Astrocyte of the hippocampus (primary cell): ENCODE measurements at regions not wholly inside any gene's neighbourhood (a gene's known extent, or its start where the extent isn't known, plus 50 kb on each side); places are given as distances from the start of the nearest gene placed in this dataset.

Experiments
- DNase-seq: peaks from one replicate; pipeline ENCODE4 v3.0.0; 2011; ENCODE audit warnings: low read depth, low spot score

DNA sequence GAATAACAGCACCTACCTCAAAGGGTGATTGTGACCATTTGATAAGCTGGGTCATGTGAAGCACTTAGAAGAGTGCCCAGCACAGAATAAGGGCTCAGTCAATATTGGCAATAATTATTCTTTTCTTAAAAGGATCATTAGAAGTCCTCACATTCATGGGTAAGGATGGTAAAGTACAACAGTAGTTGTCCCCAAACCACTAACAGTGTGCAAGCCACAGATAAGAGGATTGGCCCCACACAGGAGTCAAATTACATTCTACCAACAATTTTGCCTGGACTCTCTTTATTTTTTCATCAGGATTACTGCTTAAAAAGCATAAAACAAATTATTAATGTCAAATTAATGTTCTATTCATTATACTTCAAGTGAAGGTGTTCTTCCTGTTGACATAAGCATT is 271.5 kb upstream of the PDGFD start:
- DNase-seq: no peak

GRCh38 chr11:104433751-104434150 is 269.8 kb upstream of the PDGFD start:
- peak; percentile 22 for DNase-seq

GRCh38 chr11:104432981-104433380 is 269.0 kb upstream of the PDGFD start:
- peak; percentile 34 for DNase-seq

DNA sequence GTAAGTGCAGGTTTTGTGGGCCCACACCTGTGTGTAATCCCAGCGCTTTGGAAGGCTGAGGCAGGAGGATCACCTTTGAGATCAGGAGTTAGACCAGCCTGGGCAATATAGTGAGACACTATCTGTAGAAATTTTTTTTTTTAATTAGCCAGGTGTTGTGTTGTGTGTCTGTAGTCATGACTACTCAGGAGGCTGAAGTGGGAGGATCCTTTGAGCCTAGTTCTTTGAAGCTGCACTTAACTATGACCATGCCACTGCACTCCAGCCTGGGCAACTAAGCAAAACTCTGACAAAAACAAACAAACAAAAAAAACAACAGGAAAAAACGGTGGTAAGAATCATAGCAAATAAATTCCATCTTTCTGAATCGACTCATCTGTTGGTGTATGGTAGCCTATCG is 268.6 kb upstream of the PDGFD start:
- no peak for DNase-seq

DNA sequence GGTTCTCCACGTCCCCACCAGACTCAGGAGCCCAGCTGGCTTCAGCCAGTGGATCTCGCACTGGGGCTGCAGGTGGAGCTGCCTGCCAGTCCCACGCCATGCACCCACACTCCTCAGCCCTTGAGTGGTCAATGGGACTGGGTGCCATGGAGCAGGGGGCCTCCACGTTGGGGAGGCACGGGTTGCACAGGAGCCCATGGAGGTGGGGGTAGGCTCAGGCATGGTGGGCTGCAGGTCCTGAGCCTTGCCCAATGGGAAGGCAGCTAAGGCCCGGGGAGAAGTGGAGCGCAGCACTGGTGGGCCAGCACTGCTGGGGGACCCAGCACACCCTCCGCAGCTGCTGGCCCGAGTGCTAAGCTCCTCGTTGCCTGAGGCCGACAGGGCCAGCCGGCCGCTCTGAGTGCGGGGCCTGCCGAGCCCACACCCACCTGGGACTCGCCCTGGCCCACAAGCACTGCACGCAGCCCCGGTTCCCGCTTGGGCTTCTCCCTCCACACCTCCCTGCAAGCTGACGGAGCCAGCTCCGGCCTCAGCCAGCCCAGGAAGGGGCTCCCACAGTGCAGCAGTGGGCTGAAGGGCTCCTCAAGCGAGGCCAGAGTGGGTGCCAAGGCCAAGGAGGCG is 258.5 kb upstream of the PDGFD start:
- DNase-seq: no peak

DNA sequence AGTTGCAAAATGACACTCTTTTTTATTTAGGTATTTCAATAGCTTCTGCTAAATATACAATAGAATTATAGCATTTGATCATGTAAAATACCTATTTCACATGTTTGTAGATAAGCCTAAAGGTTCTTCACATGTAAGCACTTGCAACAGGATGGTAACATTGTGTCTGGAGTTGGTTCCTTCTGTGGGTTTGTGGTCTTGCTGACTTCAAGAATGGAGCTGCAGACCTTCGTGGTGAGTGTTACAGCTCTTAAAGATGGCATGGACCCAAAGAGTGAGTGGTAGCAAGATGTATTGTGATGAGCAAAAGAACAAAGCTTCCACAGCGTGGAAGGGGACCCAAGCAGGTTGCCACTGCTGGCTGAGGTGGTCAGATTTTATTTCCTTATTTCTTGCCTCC is 246.4 kb upstream of the PDGFD start:
- DNase-seq: peak; percentile 55

- no peak for DNase-seq
These were observed 244.7 kb upstream of the PDGFD start for GRCh38 chr11:104408630-104409029.

DNA sequence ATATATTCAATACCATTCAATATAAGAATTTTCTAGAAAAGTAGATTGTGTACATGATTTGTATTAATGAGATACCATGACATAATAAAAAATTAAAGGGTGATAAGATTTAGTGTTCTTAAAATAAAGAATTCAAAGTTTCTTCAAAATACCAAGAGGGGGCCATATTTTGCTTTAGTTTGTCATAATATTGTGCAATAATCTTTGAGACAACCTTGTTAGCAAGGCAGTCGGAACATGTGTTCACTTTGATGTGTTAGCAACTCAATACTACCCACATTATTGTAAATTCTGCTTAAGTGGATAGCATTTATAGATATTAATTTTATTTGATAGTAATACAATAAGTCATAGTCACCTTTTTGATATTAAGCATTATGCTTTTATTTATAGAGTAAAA is 241.3 kb upstream of the PDGFD start:
- DNase-seq: no peak

DNA sequence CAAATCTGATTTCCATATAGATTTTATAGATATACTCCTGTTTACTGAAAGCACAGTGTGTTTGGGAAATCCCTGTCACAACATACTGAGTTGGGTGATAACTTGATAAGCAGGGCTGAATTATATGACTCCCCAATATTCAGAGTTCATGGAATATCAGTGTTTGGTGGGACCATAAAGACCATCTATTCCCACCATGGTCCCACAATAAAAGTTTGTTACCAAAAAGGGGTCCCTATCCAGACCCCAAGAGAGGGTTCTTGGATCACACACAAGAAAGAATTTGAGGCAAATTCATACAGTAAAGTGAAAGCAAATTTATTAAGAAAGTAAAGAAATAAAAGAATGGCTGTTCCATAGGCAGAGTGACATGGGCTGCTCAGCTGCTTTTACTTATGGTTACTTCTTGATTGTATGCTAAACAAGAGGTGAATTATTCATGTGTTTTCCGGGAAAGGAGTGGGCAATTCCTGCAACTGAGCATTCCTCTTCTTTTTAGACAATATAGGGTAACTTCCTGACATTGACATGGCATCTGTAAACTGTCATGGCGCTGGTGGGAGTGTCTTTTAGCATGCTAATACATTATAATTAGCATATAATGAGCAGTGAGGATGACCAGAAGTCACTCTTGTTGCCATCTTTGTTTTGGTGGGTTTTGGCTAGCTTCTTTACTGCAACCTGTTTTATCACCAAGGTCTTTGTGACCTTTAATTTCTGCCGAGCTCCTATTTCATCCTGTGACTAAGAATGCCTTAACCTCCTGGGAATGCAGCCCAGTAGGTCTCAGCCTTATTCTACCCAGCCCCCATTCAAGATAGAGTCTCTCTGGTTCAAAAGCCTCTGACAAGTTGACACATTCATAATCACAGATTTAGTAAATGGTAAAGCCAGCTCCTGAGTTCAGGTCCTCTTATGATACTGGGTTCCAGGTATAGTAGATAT is 240.6 kb upstream of the PDGFD start:
- DNase-seq: no peak

DNA sequence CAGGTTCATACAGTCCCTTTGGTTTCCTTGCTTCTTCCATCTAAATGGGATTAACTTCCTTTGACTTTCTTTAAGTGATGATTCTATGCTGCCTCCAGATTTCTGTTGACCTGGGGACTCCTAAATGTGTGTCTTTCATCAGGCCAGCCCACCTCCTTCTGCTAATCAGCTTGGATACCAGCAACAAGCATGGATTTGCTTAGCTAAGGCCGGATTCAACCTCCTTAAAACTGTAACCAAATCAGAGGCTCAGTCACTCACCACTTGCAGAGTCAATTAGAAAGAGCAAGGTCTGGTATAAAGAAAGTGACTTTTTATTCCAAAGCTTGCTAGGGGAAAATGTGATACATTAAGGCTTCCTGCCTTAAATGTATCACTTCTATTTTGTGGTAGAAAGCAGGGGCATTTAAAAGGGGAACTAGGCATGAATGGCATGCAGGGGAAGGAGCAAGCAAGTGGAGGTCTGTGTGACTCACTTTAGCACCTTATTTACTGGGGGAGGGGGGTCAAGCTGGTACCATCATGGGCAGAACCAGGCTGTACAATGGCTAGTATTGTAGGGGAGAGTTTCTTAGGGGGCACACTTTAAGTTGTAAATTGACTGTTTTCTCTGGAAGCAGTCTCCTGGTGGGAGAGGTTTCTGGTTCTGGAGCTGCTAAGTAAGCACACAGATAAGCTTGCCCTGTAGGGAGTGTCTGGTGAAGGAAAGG is 239.0 kb upstream of the PDGFD start:
- peak; percentile 67 for DNase-seq

DNA sequence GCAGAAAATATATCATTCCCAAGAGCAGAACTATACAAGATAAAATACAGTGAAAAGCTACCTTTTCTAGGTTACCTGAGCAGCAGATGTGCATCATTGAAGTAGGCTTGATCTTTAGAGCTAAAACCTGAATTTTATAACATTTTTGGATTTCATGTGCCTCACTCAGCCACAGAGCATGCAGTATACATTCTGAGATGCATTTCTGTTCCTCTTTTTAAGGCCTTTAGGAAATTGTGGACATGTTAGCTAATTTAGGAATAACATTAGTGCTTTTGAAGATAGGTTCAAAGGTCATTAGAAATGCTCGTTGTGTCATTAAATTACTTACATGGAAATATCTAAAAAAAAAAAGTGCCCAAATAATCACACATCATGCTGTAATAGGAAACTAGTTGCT is 230.6 kb upstream of the PDGFD start:
- DNase-seq: no peak

- peak; percentile 93 for DNase-seq
These were observed 226.7 kb upstream of the PDGFD start for GRCh38 chr11:104390651-104391050.

- no peak for DNase-seq
These were observed 221.9 kb upstream of the PDGFD start for GRCh38 chr11:104385884-104386283.

- peak; percentile 75 for DNase-seq
These were observed 216.4 kb upstream of the PDGFD start for GRCh38 chr11:104380358-104380757.

DNA sequence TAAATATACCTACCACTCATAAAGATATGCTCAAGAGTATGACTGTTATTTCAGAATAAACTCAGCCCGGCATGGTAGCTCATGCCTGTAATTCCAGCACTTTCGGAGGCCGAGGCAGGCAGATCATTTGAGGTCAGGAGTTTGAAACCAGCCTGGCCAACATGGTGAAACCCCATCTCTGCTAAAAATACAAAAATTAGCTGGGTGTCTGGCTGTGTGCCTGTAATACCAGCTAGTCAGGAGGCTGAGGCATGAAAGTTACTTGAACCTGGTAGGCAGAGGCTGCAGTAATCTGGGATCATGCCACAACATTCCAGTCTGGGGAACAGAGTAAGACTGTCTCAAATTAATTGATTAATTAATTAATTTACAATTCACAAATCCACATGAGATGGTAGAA is 208.2 kb upstream of the PDGFD start:
- DNase-seq: peak; percentile 31

GRCh38 chr11:104370478-104370877 is 206.5 kb upstream of the PDGFD start:
- no peak for DNase-seq

DNA sequence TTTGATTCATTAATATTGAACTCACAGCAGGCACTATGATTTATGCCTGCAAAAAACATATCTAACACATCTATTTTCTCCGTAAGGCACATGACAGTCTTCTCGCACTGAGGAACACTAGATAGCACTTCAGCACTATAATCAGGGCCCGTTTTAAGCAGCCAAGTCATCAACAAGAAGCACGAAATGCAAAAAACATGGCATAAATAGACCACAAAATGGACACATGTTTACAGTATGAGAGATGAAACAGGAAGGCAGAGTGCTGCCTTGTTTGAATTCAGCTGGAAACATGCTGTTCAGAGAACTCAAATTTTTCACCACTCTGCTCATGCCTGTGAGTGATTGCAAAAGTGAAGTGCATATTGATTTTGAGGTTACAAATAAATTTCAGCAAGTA is 205.8 kb upstream of the PDGFD start:
- no peak for DNase-seq

DNA sequence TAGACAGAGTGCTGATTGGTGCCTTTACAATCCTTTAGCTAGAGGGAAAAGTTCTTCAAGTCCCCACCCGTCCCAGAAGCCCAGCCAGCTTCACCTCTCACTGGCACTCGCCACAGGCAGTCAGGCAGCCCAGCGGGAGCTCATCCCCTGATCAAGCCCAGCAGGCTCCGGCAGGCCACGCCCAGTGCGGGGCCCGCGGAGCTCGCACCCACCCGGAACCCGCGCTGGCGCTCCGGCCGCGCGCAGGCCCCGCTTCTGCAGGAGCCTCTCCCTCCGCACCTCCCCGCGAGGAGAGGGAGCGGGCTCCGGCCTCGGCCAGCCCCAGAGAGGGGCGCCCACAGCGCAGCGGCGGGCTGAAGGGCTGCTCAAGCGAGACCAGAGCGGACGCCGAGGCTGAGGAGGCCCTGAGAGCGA is 202.4 kb upstream of the PDGFD start:
- DNase-seq: no peak

- DNase-seq: no peak
These were observed 201.7 kb upstream of the PDGFD start for GRCh38 chr11:104365676-104366075.

- no peak for DNase-seq
These were observed 198.0 kb upstream of the PDGFD start for GRCh38 chr11:104361975-104362374.

- no peak for DNase-seq
These were observed 188.1 kb upstream of the PDGFD start for GRCh38 chr11:104352036-104352435.

DNA sequence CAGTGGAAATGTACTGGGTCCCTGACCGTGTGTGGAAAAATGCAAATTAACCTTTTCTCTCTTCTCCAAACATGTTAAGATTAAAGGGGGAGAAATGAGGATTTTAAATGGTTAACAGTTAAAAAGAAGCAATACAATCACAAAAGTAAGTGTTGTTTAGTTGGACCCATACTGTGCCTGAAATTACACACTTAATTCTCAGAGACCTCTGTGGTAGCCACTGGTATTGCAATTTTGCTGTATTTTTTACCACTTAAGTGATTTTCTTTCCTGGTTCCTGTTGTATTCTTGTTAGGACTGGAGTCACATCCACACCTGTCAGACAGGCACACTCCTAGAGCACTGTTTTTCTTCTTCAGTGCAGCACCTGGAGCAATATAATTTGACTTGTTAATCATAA is 179.6 kb upstream of the PDGFD start:
- DNase-seq: no peak

DNA sequence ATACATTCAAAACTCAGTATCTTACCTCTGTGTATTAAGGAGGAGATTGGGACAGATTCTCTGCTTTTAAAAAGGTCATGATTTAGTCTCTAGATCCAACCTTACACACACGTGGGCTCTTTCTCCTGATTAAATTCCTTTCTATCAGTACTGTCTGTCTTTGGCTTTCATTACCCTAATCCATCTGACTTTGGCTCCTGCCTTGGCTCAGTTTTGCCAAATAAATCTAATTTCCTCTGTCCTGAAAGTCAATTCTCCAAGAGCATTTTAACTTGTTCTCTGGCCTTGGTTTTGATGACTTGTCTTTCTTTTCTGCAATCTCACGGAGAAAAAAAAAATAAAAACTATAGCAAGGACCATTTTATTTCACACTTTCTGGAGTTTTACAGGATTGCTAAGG is 176.6 kb upstream of the PDGFD start:
- DNase-seq: no peak
